ENCODE measurements at regions not wholly inside any gene's neighbourhood (a gene's known extent, or its start where the extent isn't known, plus 50 kb on each side); places are given as distances from the start of the nearest gene placed in this dataset.

GRCh38 chr9:87054999-87055686 is 107.8 kb upstream of the GAS1 start:
- no peak overlapping the region for H3K27ac Mint-ChIP-seq
- Histone ChIP-seq H3K4me3 (no peak overlapping the region), H2AFZ (no peak overlapping the region), H3K27ac (ENCODE audit: low read depth) (no peak overlapping the region), H3K4me2 (peak overlapping the region; percentile 25; the same call in 1 of the 2 replicates), H3K27me3 (ENCODE audit: insufficient read depth) (no peaks in the 10 kb centered on the region), H4K20me1 (replicated peaks; ENCODE audit: insufficient read depth) (no peaks in the 10 kb centered on the region), H3K4me1 (ENCODE audit: insufficient read depth) (peaks cover 12% of the 10 kb centered on the region), H3F3A (replicated peaks; ENCODE audit: low read depth) (no peaks in the 10 kb centered on the region), H3K9me2 (ENCODE audit: insufficient read depth) (no peaks in the 10 kb centered on the region), H3K79me2 (replicated peaks; ENCODE audit: insufficient read depth) (no peaks in the 10 kb centered on the region), H3K36me3 (ENCODE audit: insufficient read depth) (no peaks in the 10 kb centered on the region)
- H3K36me3 Mint-ChIP-seq (ENCODE audit: low read depth) = no peaks in the 10 kb centered on the region
- no peak overlapping the region for H3K4me3 Mint-ChIP-seq
- TF ChIP-seq ZNF114 (CRISPR knock-in tag; IDR thresholded peaks at IDR 0.05) (no peak), NANOG (IDR thresholded peaks at IDR 0.05; ENCODE audit: borderline replicate concordance) (no peak), EZH2 (IDR thresholded peaks at IDR 0.05; ENCODE audit: low read depth, unreplicated experiment) (no peak), REST (IDR thresholded peaks at IDR 0.05; ENCODE audit: unreplicated experiment) (no peak), ZNF462 (CRISPR knock-in tag; IDR thresholded peaks at IDR 0.05) (no peak), ETS1 (IDR thresholded peaks at IDR 0.05) (no peak), ZNF331 (CRISPR knock-in tag; IDR thresholded peaks at IDR 0.05; ENCODE audit: low read depth) (no peak), JUNB (IDR thresholded peaks at IDR 0.05; ENCODE audit: unreplicated experiment) (no peak), CTCF (conservative IDR thresholded peaks at IDR 0.05; ENCODE audit: low read depth in 2 of 2) (no peak), EZH2phosphoT487 (IDR thresholded peaks at IDR 0.05; ENCODE audit: unreplicated experiment) (no peak), POLR2AphosphoS5 (IDR thresholded peaks at IDR 0.05; ENCODE audit: low read depth) (no peak), STAT1 (IDR thresholded peaks at IDR 0.05; ENCODE audit: unreplicated experiment) (no peak), CREB1 (CRISPR knock-in tag; IDR thresholded peaks at IDR 0.05; ENCODE audit: low read depth) (no peak)
- ATAC-seq = no peak
- H3K27me3 Mint-ChIP-seq (ENCODE audit: insufficient read depth, low read depth, poor library complexity) = no peaks in the 10 kb centered on the region
- H3K9me3 Mint-ChIP-seq = no peaks in the 10 kb centered on the region; the same call in 2 of the 3 replicates
- H3K4me1 Mint-ChIP-seq = peaks cover 8% of the 10 kb centered on the region
- DNase-seq (ENCODE audit: low spot score) = no peak
